Cardiac fibroblast (primary cell): ENCODE measurements at regions not wholly inside any gene's neighbourhood (a gene's known extent, or its start where the extent isn't known, plus 50 kb on each side); places are given as distances from the start of the nearest gene placed in this dataset.

ENCODE experiments used
- DNase-seq, 2 donors: peaks; one replicate each; pipeline versions ENCODE4 v3.0.0 to v3.0.0-alpha.2; 2010; ENCODE audit warnings: low read depth in 2 of 2
- H3K4me3 ChIP-seq, 2 donors: replicated peaks in 1 of 2; 1 replicate in 1 of 2; 2 replicates in 1 of 2; pipeline ENCODE4 v1.5.1; 2011; ENCODE audit warnings: low read depth in 2 of 2, low read length in 2 of 2, mild to moderate bottlenecking in 2 of 2, moderate library complexity in 1 of 2
- CTCF ChIP-seq: IDR thresholded peaks from one replicate; pipeline ENCODE4 v1.5.1; 2011; ENCODE audit warnings: low read depth, mild to moderate bottlenecking, low read length, inconsistent platforms

GRCh38 chr18:6610466-6610865, 119.0 kb upstream of the ARHGAP28 start:
- DNase-seq: no peak

GRCh38 chr18:6613581-6613980, 115.9 kb upstream of the ARHGAP28 start:
- DNase-seq: no peak
- H3K4me3 ChIP-seq: no peak overlapping the region
- TF ChIP-seq CTCF: no peak

More at GRCh38 chr18:6610466-6610865, 119.0 kb upstream of the ARHGAP28 start:
- H3K4me3 ChIP-seq: no peak overlapping the region
- no peak for TF ChIP-seq CTCF

GRCh38 chr18:6614952-6615351, 114.6 kb upstream of the ARHGAP28 start:
- TF ChIP-seq CTCF: no peak
- no peak for DNase-seq
- no peak overlapping the region for H3K4me3 ChIP-seq

DNA sequence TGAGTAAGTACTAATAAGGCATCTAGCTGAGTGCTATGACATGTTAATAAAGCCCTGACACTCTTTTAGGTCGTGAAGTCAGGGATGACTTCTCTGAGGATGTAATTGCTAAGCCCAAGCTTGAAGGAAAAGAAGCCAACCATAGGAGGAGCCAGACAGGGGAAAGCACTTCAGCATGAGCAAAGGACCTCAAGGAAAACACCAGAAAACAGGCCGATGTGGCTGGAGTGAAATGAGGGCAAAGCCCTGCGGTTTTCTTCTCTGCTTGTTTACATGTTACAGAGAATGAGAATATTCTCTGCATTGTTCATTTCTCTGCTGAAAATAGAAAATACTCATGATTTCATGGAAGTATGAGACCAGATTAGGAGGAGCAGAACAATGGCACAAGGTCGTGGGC, 112.5 kb upstream of the ARHGAP28 start:
- H3K4me3 ChIP-seq: no peak overlapping the region
- TF ChIP-seq CTCF: no peak
- DNase-seq: no peak

GRCh38 chr18:6621437-6621836, 108.1 kb upstream of the ARHGAP28 start:
- no peak overlapping the region for H3K4me3 ChIP-seq
- no peak for TF ChIP-seq CTCF
- no peak for DNase-seq

GRCh38 chr18:6623278-6623677, 106.2 kb upstream of the ARHGAP28 start:
- TF ChIP-seq CTCF: no peak
- DNase-seq: no peak
- no peak overlapping the region for H3K4me3 ChIP-seq

DNA sequence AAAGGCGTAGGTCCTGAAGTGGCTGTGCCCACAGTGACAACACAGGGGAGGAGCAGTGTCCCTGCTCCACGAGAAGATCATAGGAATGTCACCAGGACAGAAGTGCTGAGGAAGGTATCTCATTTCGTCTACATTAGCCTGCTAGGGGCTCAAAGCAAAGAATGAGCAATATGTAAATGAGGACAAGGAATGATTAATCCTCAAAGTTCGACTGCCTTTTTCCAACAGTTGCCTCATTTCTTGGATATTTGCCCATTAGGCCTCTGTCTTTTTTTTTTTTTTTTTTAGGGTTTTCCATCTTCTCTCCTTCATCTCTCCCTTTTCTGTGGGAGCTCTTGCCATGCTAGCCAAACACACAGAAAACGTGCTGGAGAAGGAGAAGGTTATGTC, 105.2 kb upstream of the ARHGAP28 start:
- DNase-seq: peak; percentile 83 to 84
- TF ChIP-seq CTCF: no peak
- no peak overlapping the region for H3K4me3 ChIP-seq
